ENCODE measurements at regions not wholly inside any gene's neighbourhood (a gene's known extent, or its start where the extent isn't known, plus 50 kb on each side); places are given as distances from the start of the nearest gene placed in this dataset.

DNA sequence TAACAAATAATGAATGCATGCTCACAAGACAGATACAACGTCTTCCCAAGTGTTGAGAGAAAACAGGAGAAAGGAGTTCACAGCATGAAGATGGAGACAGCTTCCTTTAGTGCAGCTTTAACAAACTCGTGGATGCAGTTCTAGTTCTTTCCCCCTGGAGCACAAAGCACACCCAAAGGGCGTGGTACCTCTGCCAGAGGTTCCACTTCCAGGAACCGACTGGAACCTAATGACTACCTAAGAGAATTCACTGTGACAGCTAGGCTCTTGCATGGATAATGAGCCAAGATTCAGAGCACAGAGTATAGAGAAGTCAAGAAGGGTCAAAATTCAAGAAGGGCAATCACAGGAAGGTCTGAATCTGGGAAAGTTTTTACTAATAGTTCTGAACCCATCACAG lies 673.2 kb downstream of the XPNPEP1 start:
- H3K79me2 ChIP-seq (ENCODE audit: insufficient read depth, low read length) = no peaks in the 10 kb centered on the region
- no peaks in the 10 kb centered on the region for H3K4me1 ChIP-seq (ENCODE audit: control insufficient read depth in 1 of 2, insufficient read depth in 2 of 2, low read length in 2 of 2)
- ChIA-PET CTCF (no interaction called here), POLR2A (no interaction called here), RAD21 (ENCODE audit: low non-redundant PET in 1 of 2, low total read pairs in 2 of 2, uncharacterized antibody in 2 of 2, unreplicated experiment in 2 of 2) (no interaction called here)
- no peak for TF ChIP-seq POLR2A (IDR thresholded peaks at IDR 0.05; ENCODE audit: borderline replicate concordance, extremely low read depth, insufficient read depth, insufficient read length)
- no peak for TF ChIP-seq JUND (IDR thresholded peaks at IDR 0.05)
- TF ChIP-seq SIN3A (IDR thresholded peaks at IDR 0.05; ENCODE audit: low read depth) = no peak
- TF ChIP-seq, protein P1, sequence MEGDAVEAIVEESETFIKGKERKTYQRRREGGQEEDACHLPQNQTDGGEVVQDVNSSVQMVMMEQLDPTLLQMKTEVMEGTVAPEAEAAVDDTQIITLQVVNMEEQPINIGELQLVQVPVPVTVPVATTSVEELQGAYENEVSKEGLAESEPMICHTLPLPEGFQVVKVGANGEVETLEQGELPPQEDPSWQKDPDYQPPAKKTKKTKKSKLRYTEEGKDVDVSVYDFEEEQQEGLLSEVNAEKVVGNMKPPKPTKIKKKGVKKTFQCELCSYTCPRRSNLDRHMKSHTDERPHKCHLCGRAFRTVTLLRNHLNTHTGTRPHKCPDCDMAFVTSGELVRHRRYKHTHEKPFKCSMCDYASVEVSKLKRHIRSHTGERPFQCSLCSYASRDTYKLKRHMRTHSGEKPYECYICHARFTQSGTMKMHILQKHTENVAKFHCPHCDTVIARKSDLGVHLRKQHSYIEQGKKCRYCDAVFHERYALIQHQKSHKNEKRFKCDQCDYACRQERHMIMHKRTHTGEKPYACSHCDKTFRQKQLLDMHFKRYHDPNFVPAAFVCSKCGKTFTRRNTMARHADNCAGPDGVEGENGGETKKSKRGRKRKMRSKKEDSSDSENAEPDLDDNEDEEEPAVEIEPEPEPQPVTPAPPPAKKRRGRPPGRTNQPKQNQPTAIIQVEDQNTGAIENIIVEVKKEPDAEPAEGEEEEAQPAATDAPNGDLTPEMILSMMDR (IDR thresholded peaks at IDR 0.05 in 2 of 3, conservative IDR thresholded peaks at IDR 0.05 in 1 of 3; ENCODE audit: borderline replicate concordance in 1 of 3, insufficient read depth in 1 of 3, low read depth in 2 of 3, low read length in 2 of 3) = no peak
- TF ChIP-seq, protein P2, sequence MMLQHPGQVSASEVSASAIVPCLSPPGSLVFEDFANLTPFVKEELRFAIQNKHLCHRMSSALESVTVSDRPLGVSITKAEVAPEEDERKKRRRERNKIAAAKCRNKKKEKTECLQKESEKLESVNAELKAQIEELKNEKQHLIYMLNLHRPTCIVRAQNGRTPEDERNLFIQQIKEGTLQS (IDR thresholded peaks at IDR 0.05) = no peak
- TF ChIP-seq RAD21 (IDR thresholded peaks at IDR 0.05; ENCODE audit: low read depth) = no peak
- TF ChIP-seq, protein P3, sequence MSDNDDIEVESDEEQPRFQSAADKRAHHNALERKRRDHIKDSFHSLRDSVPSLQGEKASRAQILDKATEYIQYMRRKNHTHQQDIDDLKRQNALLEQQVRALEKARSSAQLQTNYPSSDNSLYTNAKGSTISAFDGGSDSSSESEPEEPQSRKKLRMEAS (IDR thresholded peaks at IDR 0.05) = no peak
- TF ChIP-seq EZH2phosphoT487 (IDR thresholded peaks at IDR 0.05; ENCODE audit: borderline replicate concordance) = no peak
- no peak for TF ChIP-seq ELF1 (IDR thresholded peaks at IDR 0.05; ENCODE audit: borderline replicate concordance, low read depth)
- TF ChIP-seq SRF (IDR thresholded peaks at IDR 0.05; ENCODE audit: low read depth) = no peak
- no peak for TF ChIP-seq CBX3 (IDR thresholded peaks at IDR 0.05; ENCODE audit: low read depth)
- TF ChIP-seq POLR2AphosphoS5 (IDR thresholded peaks at IDR 0.05; ENCODE audit: low read depth, low read length) = no peak
- no peak for TF ChIP-seq YY1 (IDR thresholded peaks at IDR 0.05; ENCODE audit: extremely low read depth, insufficient replicate concordance, low read depth, low read length)
- TF ChIP-seq EZH2 (IDR thresholded peaks at IDR 0.05) = no peak
- H3K9ac ChIP-seq (ENCODE audit: low read length) = no peak overlapping the region
- H3K9me3 ChIP-seq (ENCODE audit: control insufficient read depth in 1 of 2, insufficient read depth in 1 of 2, low read depth in 1 of 2, low read length in 2 of 2) = peaks cover 16 to 32% of the 10 kb centered on the region in 2 experiments; a peak in 3 of 4 replicates
- H3K9me2 ChIP-seq (ENCODE audit: insufficient read depth) = no peaks in the 10 kb centered on the region
- H3K4me3 ChIP-seq (replicated peaks in 1 of 2; ENCODE audit: low read depth in 1 of 2, low read length in 2 of 2) = no peak overlapping the region
- no peak overlapping the region for H3K27ac ChIP-seq (ENCODE audit: low read depth, low read length)
- no peaks in the 10 kb centered on the region for H3K36me3 ChIP-seq (ENCODE audit: control insufficient read depth in 1 of 2, insufficient read depth in 2 of 2, low read length in 2 of 2)
- H3K27me3 ChIP-seq (ENCODE audit: insufficient read depth, low read length) = no peaks in the 10 kb centered on the region
- H4K20me1 ChIP-seq (ENCODE audit: insufficient read depth) = no peaks in the 10 kb centered on the region; the same call in 1 of the 2 replicates
- H3K4me2 ChIP-seq (ENCODE audit: low read length) = no peak overlapping the region
- no TSS peak for BruUV-seq (replicated peaks)
- ATAC-seq (no peak), DNase-seq (ENCODE audit: low read depth, low spot score) (no peak)
- intact Hi-C loops (cut with micrococcal nuclease) = no loop called here
- no peak overlapping the region for H2AFZ ChIP-seq (ENCODE audit: low read depth, low read length, poor library complexity, severe bottlenecking)

Measured in HCT116 (cell line).